Jurkat, Clone E6-1 (cell line): ENCODE measurements at regions not wholly inside any gene's neighbourhood (a gene's known extent, or its start where the extent isn't known, plus 50 kb on each side); places are given as distances from the start of the nearest gene placed in this dataset.

Experiments
- DNase-seq: peaks from one replicate; pipeline ENCODE4 v3.0.0-alpha.2; 2011; ENCODE audit warnings: low read depth, low spot score
- H3K4me3 ChIP-seq: 2 replicates; pipeline ENCODE4 v1.5.1; 2011; ENCODE audit warnings: mild to moderate bottlenecking, low read length, control low read depth, moderate library complexity

- H3K4me3 ChIP-seq = no peak overlapping the region
- DNase-seq = no peak
Measured at GRCh38 chr16:79664407-79664806, 63.9 kb upstream of the MAF start.

GRCh38 chr16:79662669-79663313 is 62.3 kb upstream of the MAF start:
- DNase-seq = no peak
- H3K4me3 ChIP-seq = no peak overlapping the region

- DNase-seq = no peak
Measured at GRCh38 chr16:79662122-79662521, 61.6 kb upstream of the MAF start.

DNA sequence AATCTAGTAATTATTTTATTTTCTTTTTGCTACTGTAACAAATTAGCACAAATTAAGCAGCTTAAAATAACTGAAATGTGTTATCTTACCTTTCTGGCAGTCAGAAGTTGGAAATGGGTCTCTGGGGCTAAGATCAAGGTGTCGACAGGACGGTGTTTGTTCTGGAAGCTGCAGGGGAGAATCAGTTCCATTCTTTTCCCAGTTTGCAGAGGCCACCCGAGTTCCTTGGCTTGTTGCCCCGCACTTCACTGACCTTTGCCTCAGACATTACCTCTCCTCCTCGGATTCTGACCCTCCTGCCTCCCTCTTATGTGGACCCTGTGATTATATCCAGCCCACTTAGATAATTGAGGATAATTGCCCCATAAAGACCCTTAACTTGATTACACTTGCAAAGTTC is 61.0 kb upstream of the MAF start:
- no peak for DNase-seq
- no peak overlapping the region for H3K4me3 ChIP-seq

More at GRCh38 chr16:79662122-79662521, 61.6 kb upstream of the MAF start:
- H3K4me3 ChIP-seq = no peak overlapping the region

GRCh38 chr16:79659344-79659743 is 58.8 kb upstream of the MAF start:
- no peak for DNase-seq
- H3K4me3 ChIP-seq = no peak overlapping the region

DNA sequence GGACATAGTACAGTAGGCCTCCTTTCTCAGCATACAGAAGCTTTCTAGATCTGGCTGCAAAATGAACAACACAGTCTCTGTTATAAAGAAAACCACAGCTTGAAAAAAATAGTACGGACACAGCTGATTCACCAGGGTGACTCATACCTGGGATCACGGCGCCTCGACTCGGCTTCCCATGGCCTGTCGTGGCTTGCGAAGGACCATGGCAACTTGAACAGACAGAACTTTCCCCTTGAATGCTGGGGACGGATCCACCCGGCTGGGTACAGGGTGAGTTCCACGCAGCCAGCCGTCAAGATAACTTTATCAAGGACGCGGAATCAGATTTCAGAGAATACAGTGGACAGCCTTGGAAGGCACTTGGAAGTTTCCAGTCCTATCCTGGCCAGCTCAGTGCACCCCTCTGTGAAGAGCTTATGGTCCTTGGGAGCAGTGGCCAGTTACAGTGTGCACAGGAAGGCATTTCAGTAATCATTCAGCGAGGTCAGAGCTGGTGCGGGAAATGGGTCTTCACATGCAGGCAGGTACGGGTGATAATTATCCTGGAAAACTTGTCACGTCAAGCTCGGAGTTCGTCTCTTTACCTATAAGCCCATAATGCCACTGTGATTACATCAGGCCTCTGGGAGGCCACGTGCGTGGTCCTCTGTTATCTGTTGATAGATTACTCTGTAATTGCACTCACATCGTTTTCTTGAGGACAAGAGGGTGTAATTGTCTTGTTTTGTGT is 57.9 kb upstream of the MAF start:
- no peak for DNase-seq
- no peak overlapping the region for H3K4me3 ChIP-seq

GRCh38 chr16:79656553-79657115 is 56.1 kb upstream of the MAF start:
- DNase-seq = no peak

GRCh38 chr16:79653373-79653891 is 52.9 kb upstream of the MAF start:
- no peak overlapping the region for H3K4me3 ChIP-seq
- no peak for DNase-seq

More at GRCh38 chr16:79656553-79657115, 56.1 kb upstream of the MAF start:
- H3K4me3 ChIP-seq = no peak overlapping the region

DNA sequence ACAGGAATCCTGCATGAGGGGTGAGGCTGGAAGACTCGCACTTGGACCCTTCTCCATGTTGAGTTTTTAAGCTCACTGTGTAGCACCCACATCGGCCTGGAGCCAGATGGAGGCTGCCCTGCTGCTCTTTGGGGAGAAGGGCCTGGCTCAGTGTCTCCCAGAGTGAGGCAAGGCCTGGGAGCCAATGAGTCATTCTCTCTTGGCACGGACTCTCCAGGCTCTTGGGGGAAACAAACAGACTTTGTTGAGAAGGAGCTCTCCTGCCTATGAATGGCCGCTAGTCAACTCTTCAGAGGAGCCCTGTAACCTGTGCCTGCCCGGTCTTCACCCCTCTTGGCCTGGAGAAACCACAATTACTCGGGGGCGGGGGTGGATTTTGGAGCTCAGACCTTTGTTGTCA is 50.8 kb upstream of the MAF start:
- H3K4me3 ChIP-seq = no peak overlapping the region
- no peak for DNase-seq
